ENCODE measurements at regions not wholly inside any gene's neighbourhood (a gene's known extent, or its start where the extent isn't known, plus 50 kb on each side); places are given as distances from the start of the nearest gene placed in this dataset.

- TF ChIP-seq CTCF (IDR thresholded peaks at IDR 0.05) (no peak), POLR2A (IDR thresholded peaks at IDR 0.05) (no peak)
These were observed 182.6 kb upstream of the GLRA1 start for GRCh38 chr5:152107220-152107619.
